Dendritic cell treated with granulocyte-macrophage colony-stimulating factor and Interleukin-4, amounts not matched to agents 40 ng/mL and 50 ng/mL, for 4 days (primary cell): ENCODE measurements at regions not wholly inside any gene's neighbourhood (a gene's known extent, or its start where the extent isn't known, plus 50 kb on each side); places are given as distances from the start of the nearest gene placed in this dataset.

Source experiments
- H3K27ac Mint-ChIP-seq: one replicate; pipeline ENCODE4 v1.8.0; 2022; ENCODE audit warnings: mild to moderate bottlenecking, mixed read lengths
- H3K27me3 Mint-ChIP-seq: one replicate; pipeline ENCODE4 v1.8.0; 2022; ENCODE audit warnings: mild to moderate bottlenecking, mixed read lengths
- H3K36me3 Mint-ChIP-seq: one replicate; pipeline ENCODE4 v1.8.0; 2022; ENCODE audit warnings: low read depth, mixed read lengths
- H3K4me1 Mint-ChIP-seq: one replicate; pipeline ENCODE4 v1.8.0; 2022; ENCODE audit warnings: low read depth, mixed read lengths
- H3K4me3 Mint-ChIP-seq: one replicate; pipeline ENCODE4 v1.8.0; 2022; ENCODE audit warnings: mild to moderate bottlenecking, moderate library complexity, mixed read lengths
- H3K9me3 Mint-ChIP-seq: one replicate; pipeline ENCODE4 v1.8.0; 2022; ENCODE audit warnings: mixed read lengths
- intact Hi-C: fragments of 100-400 bp; cut with micrococcal nuclease; formaldehyde crosslinking; loops from one replicate; pipeline ENCODE4 v1.15.0; 2022

GRCh38 chr16:65869261-65869660 is 497.2 kb upstream of the CDH5 start:
- Mint-ChIP-seq H3K27ac (no peak overlapping the region), H3K4me3 (no peak overlapping the region), H3K27me3 (no peaks in the 10 kb centered on the region), H3K36me3 (no peaks in the 10 kb centered on the region), H3K4me1 (no peaks in the 10 kb centered on the region), H3K9me3 (peaks cover 5% of the 10 kb centered on the region)
- intact Hi-C loops: no loop called here

DNA sequence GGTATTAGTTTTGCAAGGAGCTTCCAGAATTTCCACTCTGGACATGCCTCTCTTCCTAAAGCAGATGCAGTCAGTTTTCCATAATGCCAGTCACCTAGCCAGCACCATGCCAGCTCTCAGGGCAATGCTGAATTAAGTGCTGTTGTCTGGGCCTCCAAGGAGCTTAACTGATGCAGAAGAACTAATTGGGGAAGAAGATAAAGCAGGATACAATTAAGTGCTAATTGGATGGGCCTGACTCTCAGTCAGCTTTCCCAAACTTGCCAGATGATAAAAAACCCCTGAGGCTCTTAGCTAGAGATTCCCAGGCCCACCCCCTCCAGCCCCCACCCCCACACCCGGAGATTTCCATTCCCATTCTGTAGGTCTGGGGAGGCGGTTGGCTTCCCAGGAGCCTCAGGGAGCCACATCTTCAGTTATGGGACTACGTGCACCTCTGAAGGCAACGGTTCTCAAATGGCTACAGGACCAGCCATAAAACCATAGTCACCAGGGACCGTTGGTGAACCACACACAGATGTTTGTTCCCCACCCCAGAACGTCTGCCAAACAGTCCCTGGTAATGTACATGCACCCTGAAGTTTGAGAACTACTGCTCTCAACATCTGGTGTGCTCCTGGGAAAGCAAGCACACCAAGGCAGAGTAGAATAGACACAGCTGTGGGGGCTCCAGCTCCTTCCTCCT is 499.1 kb upstream of the CDH5 start:
- H3K27ac Mint-ChIP-seq: no peak overlapping the region
- H3K9me3 Mint-ChIP-seq: peaks cover 11% of the 10 kb centered on the region

DNA sequence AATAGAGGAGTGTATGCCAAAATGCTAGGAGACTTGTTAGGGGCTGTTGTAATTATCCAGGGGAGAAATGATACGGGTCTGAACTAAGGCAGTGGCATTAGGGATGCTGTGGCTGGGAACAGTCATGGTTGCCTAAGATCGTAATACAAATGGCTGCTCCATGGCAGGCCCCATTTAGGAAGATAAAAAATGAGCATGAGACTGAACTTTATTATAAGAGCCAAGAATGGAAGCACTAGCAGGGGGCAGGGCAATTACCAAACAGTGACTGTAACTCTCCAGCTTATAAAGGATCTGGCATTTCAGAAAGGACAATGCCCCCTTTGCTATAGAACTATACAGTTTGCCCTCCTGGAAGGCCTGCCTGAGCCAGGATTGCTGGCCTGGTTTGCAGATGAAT is 503.3 kb upstream of the CDH5 start:
- no peaks in the 10 kb centered on the region for H3K36me3 Mint-ChIP-seq
- no peak overlapping the region for H3K4me3 Mint-ChIP-seq
- peaks cover 11% of the 10 kb centered on the region for H3K9me3 Mint-ChIP-seq
- H3K4me1 Mint-ChIP-seq: no peaks in the 10 kb centered on the region
- no peaks in the 10 kb centered on the region for H3K27me3 Mint-ChIP-seq
- H3K27ac Mint-ChIP-seq: no peak overlapping the region
- intact Hi-C loops: no loop called here

More for the DNA sequence above, 499.1 kb upstream of the CDH5 start:
- no peaks in the 10 kb centered on the region for H3K4me1 Mint-ChIP-seq
- H3K27me3 Mint-ChIP-seq: no peaks in the 10 kb centered on the region
- H3K36me3 Mint-ChIP-seq: no peaks in the 10 kb centered on the region
- no peak overlapping the region for H3K4me3 Mint-ChIP-seq
- intact Hi-C loops: no loop called here

GRCh38 chr16:65861131-65861731 is 505.3 kb upstream of the CDH5 start:
- intact Hi-C loops: no loop called here
- no peaks in the 10 kb centered on the region for H3K36me3 Mint-ChIP-seq
- H3K9me3 Mint-ChIP-seq: peaks cover 11% of the 10 kb centered on the region

GRCh38 chr16:65855171-65856145 is 511.0 kb upstream of the CDH5 start:
- Mint-ChIP-seq H3K4me1 (no peaks in the 10 kb centered on the region), H3K4me3 (no peak overlapping the region), H3K27me3 (peaks cover 1% of the 10 kb centered on the region), H3K36me3 (no peaks in the 10 kb centered on the region), H3K27ac (no peak overlapping the region), H3K9me3 (peaks cover 36% of the 10 kb centered on the region)
- intact Hi-C loops: no loop called here

More at GRCh38 chr16:65861131-65861731, 505.3 kb upstream of the CDH5 start:
- H3K27me3 Mint-ChIP-seq: no peaks in the 10 kb centered on the region
- no peaks in the 10 kb centered on the region for H3K4me1 Mint-ChIP-seq
- no peak overlapping the region for H3K4me3 Mint-ChIP-seq
- H3K27ac Mint-ChIP-seq: no peak overlapping the region

- no peak overlapping the region for H3K27ac Mint-ChIP-seq
- no peaks in the 10 kb centered on the region for H3K36me3 Mint-ChIP-seq
- H3K27me3 Mint-ChIP-seq: no peaks in the 10 kb centered on the region
- H3K9me3 Mint-ChIP-seq: no peaks in the 10 kb centered on the region
- H3K4me1 Mint-ChIP-seq: no peaks in the 10 kb centered on the region
- no peak overlapping the region for H3K4me3 Mint-ChIP-seq
- intact Hi-C loops: no loop called here
These were observed 520.3 kb upstream of the CDH5 start for GRCh38 chr16:65846210-65846602.

DNA sequence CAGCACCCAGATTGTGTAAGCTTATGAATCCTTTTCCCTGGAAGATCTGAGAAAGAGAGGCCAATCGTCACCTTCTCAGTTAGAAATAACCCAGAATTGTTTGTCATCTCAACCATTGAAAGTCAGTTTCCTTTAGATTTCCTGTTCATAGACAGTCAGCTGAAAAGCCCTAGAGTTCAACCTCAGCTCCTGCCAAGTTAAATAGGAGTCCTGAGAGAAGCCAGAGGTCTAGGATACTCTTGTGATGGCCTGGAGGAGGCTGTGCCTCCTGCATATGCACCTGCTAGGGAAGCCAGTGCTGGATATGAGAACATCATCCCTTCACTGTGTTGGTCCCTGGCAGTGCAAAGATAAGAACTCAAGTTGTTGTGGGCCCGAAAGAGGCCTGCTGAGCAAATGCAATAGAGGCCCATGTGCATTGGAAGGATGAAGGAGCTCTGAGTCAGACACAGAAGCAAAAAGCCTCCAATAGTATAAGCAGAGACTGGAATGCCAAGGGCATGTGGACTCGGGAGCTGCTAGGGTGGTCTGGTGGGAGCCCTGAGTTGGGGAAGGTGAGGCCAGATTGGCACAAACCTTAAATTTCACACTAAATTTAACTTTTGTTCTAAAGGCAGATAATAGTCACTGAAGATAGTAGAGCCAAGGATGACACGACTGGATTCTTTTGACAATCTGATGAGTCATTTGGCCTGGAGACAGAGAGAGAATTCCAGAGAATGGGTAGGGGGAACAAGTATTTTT is 520.9 kb upstream of the CDH5 start:
- no peaks in the 10 kb centered on the region for H3K27me3 Mint-ChIP-seq
- intact Hi-C loops: no loop called here
- H3K4me3 Mint-ChIP-seq: no peak overlapping the region
- H3K9me3 Mint-ChIP-seq: no peaks in the 10 kb centered on the region
- no peaks in the 10 kb centered on the region for H3K4me1 Mint-ChIP-seq
- no peaks in the 10 kb centered on the region for H3K36me3 Mint-ChIP-seq
- no peak overlapping the region for H3K27ac Mint-ChIP-seq

DNA sequence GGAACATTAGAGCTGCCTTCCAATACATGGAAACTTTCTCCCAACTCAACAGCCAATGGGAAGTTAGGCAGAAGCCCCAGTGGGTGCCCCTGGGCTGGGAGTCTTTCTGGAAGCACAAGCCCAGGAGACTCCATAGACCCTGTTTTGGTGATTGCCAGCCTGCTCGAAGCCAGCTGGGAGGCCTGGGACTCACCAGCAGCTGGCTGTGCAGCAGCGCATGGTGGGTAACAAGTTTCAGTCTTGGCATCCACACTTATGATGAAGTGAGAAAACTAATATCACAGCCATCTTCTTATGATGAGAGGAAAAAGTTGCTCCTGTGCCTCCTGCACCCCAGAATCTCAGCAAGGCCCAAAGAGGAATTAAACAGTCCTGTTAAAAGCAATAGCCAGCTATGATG is 522.5 kb upstream of the CDH5 start:
- no peak overlapping the region for H3K4me3 Mint-ChIP-seq
- no peaks in the 10 kb centered on the region for H3K36me3 Mint-ChIP-seq

GRCh38 chr16:65842067-65842466 is 524.4 kb upstream of the CDH5 start:
- H3K27me3 Mint-ChIP-seq: no peaks in the 10 kb centered on the region
- no peaks in the 10 kb centered on the region for H3K4me1 Mint-ChIP-seq
- intact Hi-C loops: no loop called here
- H3K9me3 Mint-ChIP-seq: no peaks in the 10 kb centered on the region
- no peaks in the 10 kb centered on the region for H3K36me3 Mint-ChIP-seq
- no peak overlapping the region for H3K27ac Mint-ChIP-seq
- no peak overlapping the region for H3K4me3 Mint-ChIP-seq

More for the DNA sequence above, 522.5 kb upstream of the CDH5 start:
- no peaks in the 10 kb centered on the region for H3K9me3 Mint-ChIP-seq
- H3K4me1 Mint-ChIP-seq: no peaks in the 10 kb centered on the region
- intact Hi-C loops: no loop called here
- H3K27ac Mint-ChIP-seq: no peak overlapping the region
- H3K27me3 Mint-ChIP-seq: no peaks in the 10 kb centered on the region

- no peak overlapping the region for H3K4me3 Mint-ChIP-seq
- H3K27me3 Mint-ChIP-seq: no peaks in the 10 kb centered on the region
- intact Hi-C loops: no loop called here
- no peak overlapping the region for H3K27ac Mint-ChIP-seq
- no peaks in the 10 kb centered on the region for H3K9me3 Mint-ChIP-seq
- no peaks in the 10 kb centered on the region for H3K4me1 Mint-ChIP-seq
- no peaks in the 10 kb centered on the region for H3K36me3 Mint-ChIP-seq
These were observed 528.5 kb upstream of the CDH5 start for GRCh38 chr16:65838001-65838400.

DNA sequence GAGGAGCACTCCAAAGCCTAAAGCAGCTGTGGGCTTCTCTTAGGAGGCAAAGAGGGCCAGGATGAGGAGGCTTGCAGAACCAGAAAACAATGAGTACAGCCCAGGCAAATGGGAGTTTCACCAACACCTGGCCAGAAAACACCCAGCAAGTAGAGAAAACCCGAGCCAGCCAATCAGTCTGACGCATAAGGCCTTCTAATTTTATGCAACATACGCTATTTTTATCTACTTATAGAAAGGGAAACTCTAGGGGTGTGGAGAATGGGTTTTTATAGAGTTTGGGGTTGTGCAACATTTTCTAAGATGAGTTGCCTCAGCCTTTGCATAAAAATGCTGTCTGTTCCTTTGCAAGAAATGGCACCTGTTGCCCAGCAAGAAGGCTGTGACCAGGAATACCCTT is 529.0 kb upstream of the CDH5 start:
- intact Hi-C loops: no loop called here
- no peak overlapping the region for H3K27ac Mint-ChIP-seq
- H3K4me1 Mint-ChIP-seq: no peaks in the 10 kb centered on the region
- H3K36me3 Mint-ChIP-seq: no peaks in the 10 kb centered on the region
- H3K9me3 Mint-ChIP-seq: no peaks in the 10 kb centered on the region
- H3K4me3 Mint-ChIP-seq: no peak overlapping the region
- H3K27me3 Mint-ChIP-seq: no peaks in the 10 kb centered on the region

GRCh38 chr16:65834688-65835087 is 531.8 kb upstream of the CDH5 start:
- Mint-ChIP-seq H3K27me3 (no peaks in the 10 kb centered on the region), H3K4me3 (no peak overlapping the region), H3K4me1 (no peaks in the 10 kb centered on the region), H3K27ac (no peak overlapping the region), H3K9me3 (no peaks in the 10 kb centered on the region), H3K36me3 (no peaks in the 10 kb centered on the region)
- intact Hi-C loops: no loop called here

- Mint-ChIP-seq H3K27me3 (no peaks in the 10 kb centered on the region), H3K4me1 (no peaks in the 10 kb centered on the region), H3K36me3 (no peaks in the 10 kb centered on the region), H3K9me3 (no peaks in the 10 kb centered on the region), H3K27ac (no peak overlapping the region), H3K4me3 (no peak overlapping the region)
- intact Hi-C loops: no loop called here
These were observed 533.2 kb upstream of the CDH5 start for GRCh38 chr16:65833171-65833871.
